CD14-positive monocyte (primary cell): ENCODE measurements at regions not wholly inside any gene's neighbourhood (a gene's known extent, or its start where the extent isn't known, plus 50 kb on each side); places are given as distances from the start of the nearest gene placed in this dataset.

Experiments
- DNase-seq, 3 donors: peaks; one replicate each; pipeline ENCODE4 v3.0.0-alpha.2; 2011 to 2022
- H2AFZ ChIP-seq: 2 replicates; pipeline ENCODE4 v1.6.0; 2012; ENCODE audit warnings: mild to moderate bottlenecking, low read depth, low read length, inconsistent platforms; ENCODE audit not compliant: insufficient read depth, poor library complexity, severe bottlenecking
- H3K27ac ChIP-seq, 2 donors: 1 replicate in 1 of 2; 2 replicates in 1 of 2; pipeline ENCODE4 v1.5.1; 2012 to 2013; ENCODE audit warnings: low read length in 2 of 2, control low read depth in 1 of 2, inconsistent platforms in 1 of 2, low read depth in 1 of 2, mild to moderate bottlenecking in 1 of 2
- H3K27me3 ChIP-seq, 2 donors: one replicate each; pipeline versions ENCODE4 v1.6.0 to v1.6.1; 2011 to 2013; ENCODE audit warnings: low read length in 2 of 2; ENCODE audit not compliant: control insufficient read depth in 2 of 2, insufficient read depth in 2 of 2
- H3K36me3 ChIP-seq, 2 donors: replicated peaks in 1 of 2; 1 replicate in 1 of 2; 2 replicates in 1 of 2; pipeline versions ENCODE4 v1.5.1 to v1.6.1; 2012 to 2013; ENCODE audit warnings: low read length in 2 of 2, control low read depth in 1 of 2, inconsistent platforms in 1 of 2, mild to moderate bottlenecking in 1 of 2; ENCODE audit not compliant: insufficient read depth in 2 of 2, control insufficient read depth in 1 of 2
- H3K4me1 ChIP-seq, 2 donors: 1 replicate in 1 of 2; 2 replicates in 1 of 2; pipeline versions ENCODE4 v1.5.1 to v1.6.1; 2012 to 2013; ENCODE audit warnings: low read length in 2 of 2, control low read depth in 1 of 2, inconsistent platforms in 1 of 2, mild to moderate bottlenecking in 1 of 2, moderate library complexity in 1 of 2; ENCODE audit not compliant: insufficient read depth in 2 of 2, control insufficient read depth in 1 of 2
- H3K4me2 ChIP-seq: replicated peaks from 2 replicates; pipeline ENCODE3; 2012; ENCODE audit warnings: low read length, moderate library complexity, mild to moderate bottlenecking; ENCODE audit not compliant: poor library complexity, severe bottlenecking; ENCODE audit errors: extremely low read depth
- H3K4me3 ChIP-seq, 3 experiments: fragments of 200-600 bp in 1 of 3; sonication (generic) in 1 of 3; replicated peaks in 1 of 3; 1 replicate in 2 of 3; 2 replicates in 1 of 3; pipeline ENCODE4 v1.5.1; 2011 to 2013; ENCODE audit warnings: low read length in 3 of 3, mild to moderate bottlenecking in 3 of 3, control low read depth in 2 of 3, low read depth in 2 of 3, inconsistent platforms in 1 of 3, moderate library complexity in 1 of 3
- H3K79me2 ChIP-seq: 2 replicates; pipeline ENCODE4 v1.6.0; 2012; ENCODE audit warnings: mild to moderate bottlenecking, control low read depth, inconsistent platforms, low read length, moderate library complexity; ENCODE audit not compliant: insufficient read depth
- H3K9ac ChIP-seq: 2 replicates; pipeline ENCODE4 v1.6.0; 2017; ENCODE audit warnings: low read length, mild to moderate bottlenecking; ENCODE audit not compliant: insufficient read depth, poor library complexity, severe bottlenecking
- H3K9me3 ChIP-seq, 2 donors: replicated peaks in 1 of 2; 1 replicate in 1 of 2; 2 replicates in 1 of 2; pipeline versions ENCODE4 v1.5.1 to v1.6.1; 2012 to 2013; ENCODE audit warnings: low read length in 2 of 2, control low read depth in 1 of 2; ENCODE audit not compliant: control insufficient read depth in 1 of 2, insufficient read depth in 1 of 2
- H4K20me1 ChIP-seq: 2 replicates; pipeline ENCODE4 v1.6.0; 2012; ENCODE audit warnings: mild to moderate bottlenecking, low read length, control low read depth, moderate library complexity; ENCODE audit not compliant: insufficient read depth
- H3K27ac Mint-ChIP-seq, 7 donors: one replicate each; pipeline ENCODE4 v1.8.0; 2020; ENCODE audit warnings: mild to moderate bottlenecking in 7 of 7, mixed read lengths in 7 of 7, moderate library complexity in 6 of 7, inconsistent platforms in 2 of 7
- H3K27me3 Mint-ChIP-seq, 3 donors: one replicate each; pipeline ENCODE4 v1.8.0; 2021 to 2022; ENCODE audit warnings: low read depth in 3 of 3, mild to moderate bottlenecking in 3 of 3, mixed read lengths in 3 of 3, moderate library complexity in 3 of 3, inconsistent platforms in 1 of 3
- H3K36me3 Mint-ChIP-seq, 2 donors: one replicate each; pipeline ENCODE4 v1.8.0; 2020; ENCODE audit warnings: mixed read lengths in 2 of 2, inconsistent platforms in 1 of 2, mild to moderate bottlenecking in 1 of 2
- H3K4me1 Mint-ChIP-seq: one replicate; pipeline ENCODE4 v1.8.0; 2020; ENCODE audit warnings: mild to moderate bottlenecking, mixed read lengths
- H3K4me3 Mint-ChIP-seq, 2 donors: one replicate each; pipeline ENCODE4 v1.8.0; 2020; ENCODE audit warnings: mild to moderate bottlenecking in 2 of 2, mixed read lengths in 2 of 2, moderate library complexity in 1 of 2
- H3K9me3 Mint-ChIP-seq, 7 donors: one replicate each; pipeline ENCODE4 v1.8.0; 2020 to 2022; ENCODE audit warnings: mixed read lengths in 7 of 7, mild to moderate bottlenecking in 6 of 7, moderate library complexity in 6 of 7, inconsistent platforms in 2 of 7
- WGBS: methylation state at CpG from one replicate; pipeline ENCODE4 v1.1.5; 2013; ENCODE audit warnings: missing lambda C conversion rate; ENCODE audit not compliant: insufficient coverage; 5-methylcytosine and 5-hydroxymethylcytosine counted together
- intact Hi-C, 2 donors: fragments of 100-400 bp; cut with micrococcal nuclease; formaldehyde crosslinking; loops; one replicate each; pipeline versions ENCODE4 v1.15.0 to v1.15.1; 2023
- TF ChIP-seq, protein P1 (sequence below): fragments of 200-600 bp; IDR thresholded peaks from one replicate; pipeline ENCODE4 v1.8.0; 2022; ENCODE audit warnings: antibody characterized with exemption, mild to moderate bottlenecking

DNA sequence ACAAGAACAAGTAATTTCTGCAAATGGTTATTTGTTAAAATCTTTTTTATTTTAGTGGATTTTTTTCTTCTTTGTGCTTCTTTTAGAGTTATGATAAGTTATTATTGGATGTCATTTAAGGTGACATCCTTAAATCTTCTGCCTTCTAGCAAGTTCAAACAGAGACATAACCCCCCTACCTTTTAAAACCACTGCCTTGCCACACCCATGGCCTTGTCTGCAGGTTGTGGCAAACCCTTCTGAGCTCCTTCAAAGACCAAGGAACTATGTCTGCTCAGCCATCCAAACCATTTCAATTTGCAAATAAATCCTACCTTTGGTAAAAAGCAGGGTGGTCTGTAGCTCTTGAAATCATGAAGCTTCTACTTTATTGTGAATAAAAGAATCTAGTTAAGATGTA is 241.6 kb downstream of the FAM76B start:
- H3K79me2 ChIP-seq, result no peaks in the 10 kb centered on the region
- H3K4me1 ChIP-seq, result no peaks in the 10 kb centered on the region
- TF ChIP-seq, protein P1, sequence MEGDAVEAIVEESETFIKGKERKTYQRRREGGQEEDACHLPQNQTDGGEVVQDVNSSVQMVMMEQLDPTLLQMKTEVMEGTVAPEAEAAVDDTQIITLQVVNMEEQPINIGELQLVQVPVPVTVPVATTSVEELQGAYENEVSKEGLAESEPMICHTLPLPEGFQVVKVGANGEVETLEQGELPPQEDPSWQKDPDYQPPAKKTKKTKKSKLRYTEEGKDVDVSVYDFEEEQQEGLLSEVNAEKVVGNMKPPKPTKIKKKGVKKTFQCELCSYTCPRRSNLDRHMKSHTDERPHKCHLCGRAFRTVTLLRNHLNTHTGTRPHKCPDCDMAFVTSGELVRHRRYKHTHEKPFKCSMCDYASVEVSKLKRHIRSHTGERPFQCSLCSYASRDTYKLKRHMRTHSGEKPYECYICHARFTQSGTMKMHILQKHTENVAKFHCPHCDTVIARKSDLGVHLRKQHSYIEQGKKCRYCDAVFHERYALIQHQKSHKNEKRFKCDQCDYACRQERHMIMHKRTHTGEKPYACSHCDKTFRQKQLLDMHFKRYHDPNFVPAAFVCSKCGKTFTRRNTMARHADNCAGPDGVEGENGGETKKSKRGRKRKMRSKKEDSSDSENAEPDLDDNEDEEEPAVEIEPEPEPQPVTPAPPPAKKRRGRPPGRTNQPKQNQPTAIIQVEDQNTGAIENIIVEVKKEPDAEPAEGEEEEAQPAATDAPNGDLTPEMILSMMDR, result no peak
- DNase-seq, result no peak
- H3K4me2 ChIP-seq, result no peak overlapping the region
- H3K9me3 ChIP-seq, result no peaks in the 10 kb centered on the region
- H3K36me3 Mint-ChIP-seq, result no peaks in the 10 kb centered on the region
- peaks cover 0 to 2% (median 0%) of the 10 kb centered on the region in 3 donors for H3K27me3 Mint-ChIP-seq
- no peak overlapping the region for H3K4me3 Mint-ChIP-seq
- H3K27ac Mint-ChIP-seq, result no peak overlapping the region
- H4K20me1 ChIP-seq, result no peaks in the 10 kb centered on the region
- no peak overlapping the region for H2AFZ ChIP-seq
- intact Hi-C loops, result no loop called here
- no peak overlapping the region for H3K4me3 ChIP-seq
- H3K4me1 Mint-ChIP-seq, result no peaks in the 10 kb centered on the region
- H3K9me3 Mint-ChIP-seq, result peaks cover 0 to 6% (median 2%) of the 10 kb centered on the region in 7 donors
- H3K36me3 ChIP-seq, result no peaks in the 10 kb centered on the region
- no peaks in the 10 kb centered on the region for H3K27me3 ChIP-seq
- no peak overlapping the region for H3K9ac ChIP-seq
- no peak overlapping the region for H3K27ac ChIP-seq

DNA sequence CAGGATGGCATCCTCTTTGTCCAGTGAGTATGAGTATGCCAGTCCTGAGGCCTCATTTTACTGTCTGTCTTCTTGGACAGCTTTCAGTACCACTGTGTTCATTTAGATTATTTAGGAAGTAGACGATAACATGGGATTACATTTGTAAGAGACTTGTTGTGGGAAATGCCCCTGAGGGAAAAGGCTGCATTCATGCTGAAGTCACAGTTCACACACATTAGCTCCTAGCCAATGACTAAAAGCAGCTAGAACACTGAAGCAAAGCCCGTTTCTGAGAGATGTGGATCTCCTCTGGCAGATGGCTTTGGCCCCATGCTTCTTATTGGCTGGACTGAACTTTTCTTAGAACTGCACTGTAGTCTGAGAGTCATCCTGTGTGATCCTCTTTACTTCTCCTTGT is 242.4 kb downstream of the FAM76B start:
- no peak overlapping the region for H3K4me3 Mint-ChIP-seq
- TF ChIP-seq, protein P1, result no peak

More for the DNA sequence above, 242.4 kb downstream of the FAM76B start:
- Mint-ChIP-seq H3K36me3 (no peaks in the 10 kb centered on the region), H3K27me3 (peaks cover 0 to 2% (median 0%) of the 10 kb centered on the region in 3 donors), H3K4me1 (no peaks in the 10 kb centered on the region), H3K27ac (no peak overlapping the region), H3K9me3 (peaks cover 0 to 6% (median 2%) of the 10 kb centered on the region in 7 donors)
- Histone ChIP-seq H4K20me1 (no peaks in the 10 kb centered on the region), H3K27me3 (no peaks in the 10 kb centered on the region), H3K9ac (no peak overlapping the region), H3K36me3 (no peaks in the 10 kb centered on the region), H3K79me2 (no peaks in the 10 kb centered on the region), H3K9me3 (no peaks in the 10 kb centered on the region), H2AFZ (no peak overlapping the region), H3K4me1 (no peaks in the 10 kb centered on the region), H3K4me3 (no peak overlapping the region), H3K4me2 (no peak overlapping the region), H3K27ac (no peak overlapping the region)
- intact Hi-C loops, result no loop called here
- DNase-seq, result no peak
- 100% methylated on average over 1 of the region's 2 CpGs for WGBS
